ENCODE measurements at regions not wholly inside any gene's neighbourhood (a gene's known extent, or its start where the extent isn't known, plus 50 kb on each side); places are given as distances from the start of the nearest gene placed in this dataset.
A peak's percentile ranks its signal among the peaks of the same experiment; 100 is the strongest.

GRCh38 chr3:10596746-10597448 lies 91.5 kb upstream of the ATP2B2 start:
- H3K27me3 ChIP-seq, result no peaks in the 10 kb centered on the region
- H3K4me3 ChIP-seq, result no peak overlapping the region
- H3K36me3 ChIP-seq, result no peaks in the 10 kb centered on the region
- DNase-seq (no peak), ATAC-seq (ENCODE audit: low FRiP score in 2 of 2) (peak in 1 of 2 donors; percentile 11)
- no peaks in the 10 kb centered on the region for H3K4me1 ChIP-seq
- TF ChIP-seq EP300 (IDR thresholded peaks at IDR 0.05) (no peak), POLR2A (IDR thresholded peaks at IDR 0.05) (no peak), POLR2AphosphoS5 (IDR thresholded peaks at IDR 0.05) (no peak), CTCF (IDR thresholded peaks at IDR 0.05) (no peak)
- no peaks in the 10 kb centered on the region for H3K9me3 ChIP-seq
- WGBS, 2 donors, result 77 to 79% methylated on average over 6 to 13 of the region's 13 CpGs
- no peak overlapping the region for H3K27ac ChIP-seq

- DNase-seq (no peak), ATAC-seq (ENCODE audit: low FRiP score in 2 of 2) (no peak)
- Histone ChIP-seq H3K27ac (no peak overlapping the region), H3K27me3 (no peaks in the 10 kb centered on the region), H3K9me3 (no peaks in the 10 kb centered on the region), H3K36me3 (no peaks in the 10 kb centered on the region), H3K4me1 (no peaks in the 10 kb centered on the region), H3K4me3 (no peak overlapping the region)
- WGBS, 2 donors, result 55% methylated on average over 4 of the region's 4 CpGs
- no peak for TF ChIP-seq EP300 (IDR thresholded peaks at IDR 0.05)
- TF ChIP-seq POLR2AphosphoS5 (IDR thresholded peaks at IDR 0.05), result no peak
- TF ChIP-seq POLR2A (IDR thresholded peaks at IDR 0.05), result no peak
- TF ChIP-seq CTCF (IDR thresholded peaks at IDR 0.05), result no peak
These were observed 92.3 kb upstream of the ATP2B2 start for GRCh38 chr3:10597733-10598132.

- Histone ChIP-seq H3K36me3 (no peaks in the 10 kb centered on the region), H3K4me3 (no peak overlapping the region), H3K9me3 (no peaks in the 10 kb centered on the region), H3K27me3 (no peaks in the 10 kb centered on the region), H3K4me1 (peaks cover 0 to 6% (median 0%) of the 10 kb centered on the region in 4 donors), H3K27ac (no peak overlapping the region)
- DNase-seq (no peak), ATAC-seq (ENCODE audit: low FRiP score in 2 of 2) (no peak)
- 61 to 76% methylated on average over 5 to 6 of the region's 6 CpGs for WGBS, 2 donors
- TF ChIP-seq POLR2AphosphoS5 (IDR thresholded peaks at IDR 0.05) (no peak), POLR2A (IDR thresholded peaks at IDR 0.05) (no peak)
These were observed 93.6 kb upstream of the ATP2B2 start for GRCh38 chr3:10599017-10599416.

GRCh38 chr3:10599444-10599843 lies 94.1 kb upstream of the ATP2B2 start:
- ATAC-seq (ENCODE audit: low FRiP score in 2 of 2), result no peak
- no peak for TF ChIP-seq POLR2A (IDR thresholded peaks at IDR 0.05)
- TF ChIP-seq POLR2AphosphoS5 (IDR thresholded peaks at IDR 0.05), result no peak
- no peak for TF ChIP-seq CTCF (IDR thresholded peaks at IDR 0.05)
- TF ChIP-seq EP300 (IDR thresholded peaks at IDR 0.05), result no peak
- Histone ChIP-seq H3K27ac (no peak overlapping the region), H3K27me3 (no peaks in the 10 kb centered on the region), H3K36me3 (no peaks in the 10 kb centered on the region), H3K4me3 (no peak overlapping the region), H3K4me1 (peaks cover 0 to 6% (median 0%) of the 10 kb centered on the region in 4 donors), H3K9me3 (no peaks in the 10 kb centered on the region)
- no peak for DNase-seq
- 69 to 79% methylated on average over 9 of the region's 9 CpGs for WGBS, 2 donors

- WGBS, 2 donors, result 42 to 58% methylated on average over 2 to 8 of the region's 8 CpGs
- TF ChIP-seq EP300 (IDR thresholded peaks at IDR 0.05) (no peak), POLR2A (IDR thresholded peaks at IDR 0.05) (no peak), POLR2AphosphoS5 (IDR thresholded peaks at IDR 0.05) (no peak), CTCF (IDR thresholded peaks at IDR 0.05) (no peak)
- no peak overlapping the region for H3K27ac ChIP-seq
- no peaks in the 10 kb centered on the region for H3K27me3 ChIP-seq
- no peak overlapping the region for H3K4me3 ChIP-seq
- peaks cover 0 to 6% (median 0%) of the 10 kb centered on the region in 4 donors for H3K4me1 ChIP-seq
- ATAC-seq (ENCODE audit: low FRiP score in 2 of 2) (no peak), DNase-seq (no peak)
- H3K9me3 ChIP-seq, result no peaks in the 10 kb centered on the region
- no peaks in the 10 kb centered on the region for H3K36me3 ChIP-seq
These were observed 94.9 kb upstream of the ATP2B2 start for GRCh38 chr3:10600296-10600714.
